ENCODE measurements at regions not wholly inside any gene's neighbourhood (a gene's known extent, or its start where the extent isn't known, plus 50 kb on each side); places are given as distances from the start of the nearest gene placed in this dataset.

DNA sequence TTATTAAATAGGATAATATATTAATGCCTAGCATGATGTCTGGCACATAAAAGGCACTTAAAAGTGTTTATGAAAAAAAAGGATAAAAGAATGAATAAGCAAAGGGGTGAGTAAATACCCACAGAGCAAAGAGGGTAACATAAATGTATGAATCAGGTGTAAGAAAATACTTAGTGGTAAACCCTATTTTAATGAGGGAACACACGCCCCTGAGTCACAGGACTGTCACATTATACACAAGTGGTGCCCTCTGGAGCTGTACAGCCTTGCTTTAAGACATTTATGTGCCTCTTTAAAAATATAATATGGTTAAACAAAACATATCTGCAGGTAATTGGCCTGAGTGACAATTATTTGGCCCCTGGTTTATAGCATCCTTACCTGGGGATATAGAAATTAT, 78.1 kb upstream of the PTBP2 start:
- DNase-seq: no peak

DNA sequence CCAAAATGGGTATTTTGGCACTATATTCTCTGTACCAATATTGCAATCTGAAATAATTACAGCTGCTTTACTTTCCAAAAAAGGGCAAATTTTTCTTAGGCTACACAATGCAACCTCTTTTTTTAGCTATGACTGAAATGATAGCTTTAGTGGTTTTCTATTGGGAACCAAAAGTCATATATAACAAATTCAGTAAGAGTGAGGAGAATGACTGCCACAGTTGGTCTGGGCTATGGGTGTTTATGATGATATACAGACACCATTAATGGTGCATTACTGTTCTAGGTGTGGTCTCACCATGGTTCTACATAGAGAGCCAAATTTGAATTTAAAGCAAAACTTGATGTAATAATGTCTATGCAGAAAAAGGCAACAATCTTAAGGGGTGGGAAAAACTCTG, 72.3 kb upstream of the PTBP2 start:
- no peak for DNase-seq

DNA sequence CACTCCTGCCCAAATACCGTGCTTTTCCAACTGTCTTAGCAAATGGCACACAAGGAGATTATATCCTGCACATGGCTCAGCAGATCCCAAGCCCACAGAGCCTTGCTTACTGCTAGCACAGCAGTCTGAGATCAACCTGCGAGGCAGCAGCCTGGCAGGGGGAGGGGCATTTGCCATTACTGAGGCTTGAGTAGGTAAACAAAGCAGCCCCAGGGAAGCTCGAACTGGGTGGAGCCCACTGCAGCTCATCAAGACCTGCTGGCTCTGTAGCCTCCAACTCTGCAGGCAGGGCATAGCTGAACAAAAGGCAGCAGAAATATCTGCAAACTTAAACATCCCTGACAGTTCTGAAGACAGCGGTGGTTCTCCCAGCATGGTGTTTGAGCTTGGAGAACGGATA, 70.1 kb upstream of the PTBP2 start:
- DNase-seq: no peak

DNA sequence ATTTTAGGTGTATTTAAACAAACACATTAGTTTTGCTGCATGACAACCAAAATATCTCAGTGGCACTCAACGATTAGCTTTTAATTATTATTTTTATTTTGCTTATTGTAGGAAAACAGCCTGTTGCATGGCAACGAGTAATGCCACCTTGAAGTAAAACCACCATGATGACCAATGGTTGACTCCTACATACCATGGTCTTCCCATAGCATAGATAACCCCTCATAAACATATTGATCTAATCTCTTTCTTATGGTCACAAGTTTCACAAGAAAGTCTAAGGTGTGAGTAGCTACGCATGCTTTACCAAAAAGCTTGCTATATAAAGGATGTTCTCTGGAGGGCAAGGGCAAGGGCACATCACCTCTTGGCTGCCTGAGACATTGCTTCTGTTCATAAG, 61.5 kb upstream of the PTBP2 start:
- no peak for DNase-seq

DNA sequence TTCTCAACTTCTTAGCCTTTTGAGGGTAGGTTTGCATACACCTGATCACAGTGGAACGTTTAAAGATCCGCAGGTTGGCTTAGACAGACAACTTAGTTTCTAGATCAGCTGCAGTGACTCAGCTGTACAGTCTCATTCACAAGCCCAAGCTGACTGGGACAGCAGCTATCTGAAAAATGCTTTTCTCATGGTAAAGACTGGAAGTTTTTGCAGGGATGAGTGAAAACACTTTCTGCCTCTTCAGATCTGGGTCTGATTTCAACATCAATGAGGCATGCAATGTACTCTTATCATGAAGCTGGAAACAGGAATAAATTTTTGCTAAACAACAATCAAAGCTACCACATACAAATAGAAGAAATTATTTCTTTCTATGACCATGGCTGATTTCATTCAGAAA, 61.1 kb upstream of the PTBP2 start:
- peak; percentile 23 for DNase-seq
